ENCODE measurements at regions not wholly inside any gene's neighbourhood (a gene's known extent, or its start where the extent isn't known, plus 50 kb on each side); places are given as distances from the start of the nearest gene placed in this dataset.

DNA sequence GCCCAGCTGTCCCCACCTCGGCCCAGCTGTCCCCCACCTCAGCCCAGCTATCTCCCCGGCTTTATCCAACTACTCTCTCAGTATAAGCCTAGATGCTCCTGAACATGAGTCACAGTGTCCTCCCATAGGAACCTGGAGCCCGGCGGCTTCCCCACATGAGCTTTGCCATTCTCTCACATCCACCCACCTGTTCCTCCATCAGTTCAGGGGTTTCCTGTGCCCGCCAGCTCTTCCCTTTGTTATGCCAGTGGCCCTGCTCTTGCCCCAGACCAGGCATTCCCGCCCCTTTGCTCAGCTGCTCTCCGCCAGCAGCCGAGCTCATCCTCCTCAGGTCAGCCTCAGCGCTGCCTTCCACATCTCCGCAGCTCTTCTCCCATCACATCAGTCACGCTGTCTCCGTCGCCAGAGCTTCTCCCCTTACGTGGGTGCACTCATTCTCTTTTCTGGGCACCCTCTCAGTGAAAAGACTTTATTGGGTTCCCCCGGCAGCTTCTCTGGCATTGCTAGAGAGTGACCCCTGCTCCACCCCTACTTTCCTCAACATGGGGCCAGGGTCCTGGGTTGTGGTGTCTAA, 89.5 kb upstream of the CSF3R start:
- DNase-seq, result no peak

DNA sequence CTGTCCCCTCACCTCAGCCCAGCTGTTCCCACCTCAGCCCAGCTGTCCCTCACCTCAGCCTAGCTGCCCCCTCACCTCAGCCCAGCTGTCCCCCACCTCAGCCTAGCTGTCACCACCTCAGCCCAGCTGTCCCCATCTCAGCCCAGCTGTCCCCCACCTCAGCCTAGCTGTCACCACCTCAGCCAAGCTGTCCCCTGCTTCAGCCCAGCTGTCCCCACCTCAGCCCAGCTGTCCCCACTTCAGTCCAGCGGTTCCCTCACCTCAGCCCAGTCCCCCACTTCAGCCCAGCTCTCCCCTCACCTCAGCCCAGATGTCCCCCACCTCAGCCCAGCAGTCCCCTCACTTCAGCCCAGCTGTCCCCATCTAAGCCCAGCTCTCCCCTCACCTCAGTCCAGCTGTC, 88.4 kb upstream of the CSF3R start:
- no peak for DNase-seq

DNA sequence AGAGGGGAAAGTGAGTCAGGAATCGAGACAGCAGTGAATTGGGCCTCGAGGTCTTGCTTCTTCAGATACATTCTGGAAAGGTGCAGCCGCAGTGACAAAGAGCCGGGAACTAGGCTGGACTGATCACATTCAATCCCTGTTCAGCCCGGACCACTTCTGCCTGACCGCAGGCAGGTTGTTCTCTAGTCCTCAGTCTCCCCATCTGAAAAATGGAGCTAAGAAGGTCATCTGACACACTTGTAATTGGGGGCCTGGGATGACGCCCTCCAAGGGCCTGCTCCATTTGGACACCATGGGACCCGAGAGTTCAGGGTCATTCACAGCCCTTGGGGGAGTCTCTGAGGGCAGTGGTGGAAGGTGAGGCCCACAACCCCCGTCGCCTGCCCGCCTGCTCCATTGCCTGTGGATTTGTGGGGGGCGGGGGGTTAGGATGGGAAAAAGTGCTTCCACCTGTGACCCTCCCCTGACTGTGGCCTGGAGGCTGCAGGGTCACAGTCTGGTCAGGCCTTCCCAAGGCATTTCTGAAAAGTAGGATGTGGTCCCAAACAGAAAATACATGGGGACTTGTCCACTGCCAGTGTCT, 87.9 kb upstream of the CSF3R start:
- DNase-seq, result no peak

DNA sequence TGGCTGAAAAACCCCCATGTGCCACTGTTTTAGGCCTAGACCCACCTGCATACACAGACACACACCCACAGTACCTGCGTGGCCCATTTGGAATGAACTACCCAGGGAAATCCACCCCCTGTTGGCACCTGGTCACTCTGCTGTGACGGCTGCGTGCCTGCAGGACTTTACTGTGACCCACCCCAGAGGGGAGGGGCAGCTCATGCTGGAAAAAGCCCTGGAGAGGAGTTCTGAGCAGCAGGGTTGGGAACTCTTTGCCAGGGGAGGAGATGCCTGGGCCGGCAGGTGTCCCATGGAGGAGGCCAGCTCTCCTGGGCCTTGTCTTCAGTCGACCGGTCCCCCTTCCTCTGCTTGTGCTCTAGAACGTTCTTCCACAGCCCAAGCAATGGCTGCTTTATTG, 87.3 kb upstream of the CSF3R start:
- DNase-seq, result no peak

DNA sequence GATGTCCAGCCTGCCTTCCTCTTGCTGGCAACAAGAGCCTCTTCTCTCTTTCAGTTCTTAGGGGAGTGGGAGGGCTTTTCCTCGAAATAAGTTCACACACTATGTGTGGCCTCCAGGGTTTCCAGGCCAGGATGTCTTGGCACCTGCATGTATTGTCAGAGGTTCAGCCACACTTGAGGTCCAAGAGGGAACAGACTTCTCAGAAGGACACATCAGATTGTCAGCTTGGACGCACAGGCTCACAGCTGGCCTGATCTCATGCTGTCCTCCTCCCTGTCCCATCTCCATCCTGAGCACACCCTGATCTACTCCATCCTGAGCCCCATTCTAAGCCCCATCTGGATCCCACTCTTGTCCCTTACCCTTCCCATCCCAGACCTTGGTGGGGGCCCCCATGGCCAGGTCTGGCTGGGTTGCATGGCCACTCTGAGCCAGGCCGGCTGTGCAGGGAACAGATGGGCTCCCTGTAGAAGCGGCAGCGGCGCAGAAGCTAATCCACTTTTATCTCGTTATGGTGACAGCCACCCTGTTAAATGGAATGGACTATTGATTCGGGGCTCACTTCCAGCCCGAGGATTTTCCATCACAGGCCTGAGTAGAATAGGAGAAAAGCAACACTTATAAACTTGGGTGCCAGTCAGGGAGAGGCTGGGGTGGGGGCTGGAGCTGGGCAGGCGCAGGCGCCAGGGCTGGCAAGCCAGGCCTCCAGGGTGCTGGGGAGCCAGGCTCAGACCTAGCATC, 85.1 kb upstream of the CSF3R start:
- DNase-seq, result no peak

DNA sequence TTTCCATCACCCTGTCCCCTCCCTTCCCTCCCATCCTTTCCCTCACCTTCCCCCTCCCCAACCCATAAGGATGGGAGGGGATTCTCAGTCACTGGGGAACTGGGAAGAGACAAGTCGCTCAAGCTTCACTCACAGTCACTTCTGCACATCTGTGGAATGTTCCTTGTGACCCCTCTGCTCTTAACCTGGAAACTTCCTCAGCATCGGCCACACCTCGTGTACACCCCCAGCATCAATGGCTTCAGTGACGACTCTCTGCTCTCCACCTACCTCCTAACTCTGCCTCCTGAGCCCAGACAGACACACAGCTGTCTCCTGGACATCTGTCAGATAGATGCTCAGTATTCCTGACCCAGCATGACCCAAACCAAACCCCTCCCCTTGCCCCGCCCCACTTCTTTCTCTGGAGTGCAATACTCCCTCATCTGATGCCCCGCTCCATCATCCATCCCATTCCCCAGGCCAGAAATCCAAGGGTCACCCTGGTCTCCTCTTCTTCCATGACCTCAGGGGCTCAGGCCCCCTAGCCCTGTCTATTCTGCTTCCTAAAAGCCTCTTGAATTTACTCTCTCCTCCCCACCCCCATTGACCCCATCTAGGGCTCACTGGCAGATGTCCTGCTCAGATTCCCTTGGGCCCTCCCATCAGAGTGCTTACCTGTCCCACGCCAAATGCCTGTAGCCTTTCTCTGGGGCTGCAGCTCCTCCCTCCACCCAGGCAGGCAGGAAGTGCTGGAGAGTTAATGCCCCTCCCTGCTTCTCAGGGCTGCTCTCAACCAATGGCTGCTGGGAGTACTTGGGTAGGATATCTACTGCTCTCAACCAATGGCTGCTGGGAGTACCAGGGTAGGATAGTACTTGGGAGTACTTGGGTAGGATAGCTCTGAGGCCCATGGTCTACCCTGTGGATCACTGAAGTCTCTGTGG, 83.1 kb upstream of the CSF3R start:
- no peak for DNase-seq

DNA sequence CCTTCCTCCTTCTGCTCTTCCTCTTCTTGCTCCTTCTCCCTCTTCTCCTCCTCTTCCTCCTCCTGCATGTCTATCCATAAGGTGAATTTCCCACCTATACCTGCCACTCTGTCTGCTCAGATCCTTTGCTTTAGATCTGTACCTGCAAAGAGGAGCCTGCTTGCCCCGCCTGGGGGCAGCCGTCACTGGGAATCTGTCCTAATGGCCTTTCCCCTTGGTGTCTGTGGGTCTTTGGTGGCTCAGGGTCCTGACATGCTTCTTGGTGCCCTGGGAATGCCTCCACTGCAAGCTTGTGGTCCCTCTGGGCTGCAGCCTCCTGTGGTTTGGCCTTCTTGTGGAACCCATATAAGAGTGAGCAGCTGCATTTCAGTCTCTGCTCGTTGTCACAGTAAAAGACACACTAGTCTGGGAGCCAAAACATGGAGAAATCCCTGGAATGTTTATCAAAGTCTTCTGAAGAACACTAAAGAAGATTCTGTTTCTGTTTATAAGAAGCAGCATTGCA, 79.5 kb upstream of the CSF3R start:
- no peak for DNase-seq

DNA sequence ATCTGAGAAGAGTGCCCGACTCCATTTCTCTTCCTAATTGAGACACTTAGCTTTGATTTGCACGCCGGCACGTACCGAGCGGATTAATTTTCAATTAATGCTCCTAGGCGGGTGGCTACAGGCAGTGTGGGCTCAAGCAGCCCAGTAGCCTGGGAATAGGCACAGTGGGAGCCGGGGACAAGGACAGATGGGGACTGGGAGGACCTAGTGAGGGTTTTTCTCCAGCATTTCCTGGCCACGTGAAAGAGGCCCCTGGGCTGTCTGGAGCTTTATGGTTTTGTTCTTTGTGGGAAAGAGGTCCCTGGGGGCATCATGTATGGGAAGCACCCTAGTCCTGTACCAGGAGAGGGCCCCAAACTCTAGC, 78.6 kb upstream of the CSF3R start:
- DNase-seq, result no peak

DNA sequence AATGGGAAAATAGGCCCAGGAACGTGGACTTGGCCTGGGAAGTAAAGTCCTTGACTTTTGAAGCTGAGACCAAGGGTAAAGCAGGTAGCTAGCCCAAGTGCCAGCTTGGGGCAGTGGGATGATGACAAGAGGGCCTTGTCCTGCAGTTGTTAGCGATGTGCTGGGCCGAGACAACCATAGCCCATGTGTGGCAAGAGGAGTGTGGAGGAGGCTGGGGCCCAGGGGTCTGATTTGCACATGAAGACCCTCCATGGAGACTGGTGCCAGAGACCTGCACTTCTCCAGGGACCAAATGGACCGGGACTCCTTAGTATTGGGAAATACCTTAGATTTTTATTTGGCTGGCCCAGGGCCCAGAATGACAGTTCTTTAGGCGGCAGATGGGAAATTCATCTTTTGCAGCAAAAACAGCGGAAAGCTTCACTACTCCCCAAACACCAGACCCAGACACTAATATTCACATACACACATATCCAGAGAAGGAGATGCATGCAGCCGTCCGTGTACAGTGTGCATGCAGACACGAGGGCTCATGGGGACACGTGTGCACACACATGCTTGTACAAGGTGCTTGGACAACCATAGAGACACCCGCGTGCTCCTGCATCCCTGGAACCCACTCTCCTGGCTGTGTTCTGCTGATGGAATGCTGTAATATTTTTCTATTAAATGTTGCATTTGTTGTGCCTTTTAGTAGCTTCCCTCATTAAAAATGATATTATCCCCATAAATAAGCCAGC, 78.1 kb upstream of the CSF3R start:
- no peak for DNase-seq

DNA sequence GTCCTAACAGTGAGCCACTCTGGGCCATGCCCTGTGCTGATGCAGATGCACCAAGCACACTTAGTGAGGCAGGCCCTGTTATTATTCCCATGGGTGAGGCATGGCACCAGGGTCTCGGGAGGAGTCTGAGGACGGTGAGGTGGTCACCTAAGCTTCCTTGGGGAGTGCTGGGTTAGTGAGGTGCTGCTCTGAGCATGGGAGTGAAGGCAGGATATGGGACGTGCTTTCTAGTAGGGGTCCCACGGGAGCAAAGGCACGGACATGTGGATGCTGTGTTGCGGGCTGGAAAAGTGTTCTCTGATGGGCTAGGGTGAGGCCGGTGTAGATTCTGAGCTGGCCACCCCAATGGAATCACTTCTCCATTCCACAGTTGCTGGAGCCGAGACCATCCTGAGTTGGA, 77.5 kb upstream of the CSF3R start:
- no peak for DNase-seq

DNA sequence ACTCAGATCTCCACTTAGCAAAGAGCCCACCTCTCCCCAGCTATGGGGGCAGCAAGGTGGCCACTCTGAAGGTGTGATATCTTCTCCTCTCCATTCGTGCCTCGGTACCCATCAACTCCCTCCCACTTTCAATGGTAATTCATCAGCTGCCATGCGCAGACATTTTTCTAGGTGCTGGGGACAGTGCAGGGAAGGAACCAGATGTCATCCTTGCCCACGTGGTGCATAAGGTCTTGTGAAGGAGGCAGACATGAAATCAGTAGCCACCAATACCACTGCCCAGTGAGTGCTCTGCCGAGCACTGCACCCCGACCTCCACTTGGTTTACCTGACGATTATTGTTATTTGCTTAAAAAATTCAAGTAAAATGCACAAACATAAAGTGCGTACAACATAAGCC, 76.3 kb upstream of the CSF3R start:
- no peak for DNase-seq

DNA sequence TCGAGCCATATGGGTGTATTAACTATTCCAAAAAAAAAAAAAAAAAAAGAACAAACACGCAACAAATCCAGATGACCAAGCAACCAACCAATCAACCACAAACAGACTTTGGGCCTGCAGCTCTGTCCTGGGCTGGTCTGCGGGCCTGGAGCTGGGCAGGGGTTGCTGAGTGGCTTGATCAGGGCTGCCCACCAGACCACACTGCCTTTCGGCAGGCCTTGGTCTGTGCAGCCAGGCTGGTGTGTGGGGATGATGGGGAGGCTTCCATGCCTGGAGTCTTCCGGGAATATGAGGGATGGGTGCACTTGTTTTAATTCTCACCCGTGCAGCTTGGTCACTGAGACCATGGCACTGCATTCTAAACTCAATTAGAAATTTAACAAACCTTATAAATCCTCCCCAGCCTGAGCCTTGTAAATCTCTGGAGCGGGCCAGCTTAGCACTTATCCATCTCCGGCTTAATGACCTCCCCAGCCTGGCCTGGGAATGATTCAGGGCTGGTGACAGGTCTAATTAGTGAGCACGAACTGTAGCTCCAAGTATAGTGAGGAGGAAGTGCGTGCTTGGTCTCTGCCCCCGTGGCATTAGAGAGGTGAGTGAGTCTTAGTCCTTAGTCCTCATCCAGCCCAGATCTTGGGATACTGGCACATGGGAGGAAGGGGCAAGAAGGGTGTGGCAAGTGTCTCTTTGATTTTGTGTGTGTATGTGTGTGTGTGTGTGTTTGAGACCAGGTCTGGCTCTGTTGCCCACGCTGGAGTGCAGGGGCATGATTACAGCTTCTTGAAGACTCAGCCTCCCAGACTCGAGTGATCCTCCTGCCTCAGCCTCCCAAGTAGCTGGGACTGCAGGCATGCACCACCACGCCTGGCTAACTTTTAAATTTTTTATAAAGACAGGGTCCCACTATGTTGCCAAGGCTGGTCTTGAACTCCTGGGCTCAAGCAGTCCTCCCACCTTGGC, 74.6 kb upstream of the CSF3R start:
- DNase-seq, result no peak

DNA sequence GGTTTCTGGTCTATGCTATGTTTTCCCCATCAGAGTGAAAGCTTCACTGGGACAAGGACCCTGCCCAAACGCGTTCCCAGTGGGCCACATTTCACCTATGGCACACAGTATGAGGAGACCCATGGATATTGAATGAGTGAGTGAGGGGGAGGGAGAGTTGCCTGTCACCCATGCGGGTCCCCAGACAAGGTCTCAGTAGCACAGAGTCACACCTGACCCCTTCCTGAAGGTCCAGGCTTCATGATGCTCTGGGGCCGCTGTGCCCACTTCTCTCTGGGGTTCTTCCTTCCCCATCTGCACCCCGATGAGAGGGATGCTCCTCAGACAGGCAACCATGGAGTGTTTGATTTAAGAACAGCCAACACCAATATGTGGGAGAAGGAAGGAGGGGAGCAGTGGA, 72.3 kb upstream of the CSF3R start:
- DNase-seq, result no peak

DNA sequence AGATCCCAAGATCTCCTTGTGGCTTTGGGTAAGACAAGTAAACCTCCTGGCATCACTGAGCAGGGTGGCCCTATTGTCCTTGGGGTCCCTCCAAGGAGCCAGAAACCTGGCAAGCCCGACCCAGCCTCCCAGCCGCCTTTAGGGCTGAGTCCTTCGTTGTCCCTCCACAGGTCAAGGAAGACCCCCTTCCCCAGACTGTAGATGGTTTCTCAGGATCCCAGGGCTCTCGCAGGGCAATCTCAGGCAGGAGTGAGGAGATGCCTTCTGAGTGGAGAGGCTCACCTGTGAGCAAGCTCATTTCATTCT, 71.6 kb upstream of the CSF3R start:
- DNase-seq, result no peak

DNA sequence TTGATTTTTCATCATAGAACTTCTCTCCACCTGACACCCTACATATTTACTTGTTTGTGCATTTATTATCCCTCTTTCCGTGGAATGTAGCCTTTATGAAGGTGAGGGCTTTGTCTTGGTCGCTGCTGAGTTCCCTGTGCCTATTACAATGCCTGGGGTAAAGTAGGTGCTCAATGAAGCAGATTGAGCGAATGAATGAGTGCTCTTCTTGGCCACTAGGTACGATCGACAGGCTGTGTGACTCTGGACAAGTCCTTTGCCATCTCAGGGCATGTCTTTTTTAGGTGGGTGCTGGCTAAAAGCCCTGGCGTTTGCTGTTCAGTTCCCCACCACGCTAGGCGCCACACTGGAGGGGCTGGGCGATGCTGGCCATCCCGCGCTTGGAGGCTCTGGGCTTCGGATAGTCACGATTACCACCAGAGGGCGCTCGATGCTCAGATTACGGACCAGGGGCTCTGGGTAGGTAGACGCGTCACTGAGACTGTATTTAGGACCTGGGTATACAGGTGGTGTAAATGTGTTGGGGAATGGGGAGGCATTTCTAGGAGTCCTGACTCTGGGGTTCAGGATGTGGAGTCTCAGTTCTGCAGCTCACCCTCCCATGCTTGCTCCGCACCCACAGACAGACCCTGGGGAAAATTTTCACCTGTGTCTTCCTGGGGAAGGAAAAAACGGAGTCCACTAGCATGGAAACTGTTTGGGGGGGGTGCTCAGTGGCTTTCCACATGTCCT, 71.0 kb upstream of the CSF3R start:
- DNase-seq, result peak; percentile 60

DNA sequence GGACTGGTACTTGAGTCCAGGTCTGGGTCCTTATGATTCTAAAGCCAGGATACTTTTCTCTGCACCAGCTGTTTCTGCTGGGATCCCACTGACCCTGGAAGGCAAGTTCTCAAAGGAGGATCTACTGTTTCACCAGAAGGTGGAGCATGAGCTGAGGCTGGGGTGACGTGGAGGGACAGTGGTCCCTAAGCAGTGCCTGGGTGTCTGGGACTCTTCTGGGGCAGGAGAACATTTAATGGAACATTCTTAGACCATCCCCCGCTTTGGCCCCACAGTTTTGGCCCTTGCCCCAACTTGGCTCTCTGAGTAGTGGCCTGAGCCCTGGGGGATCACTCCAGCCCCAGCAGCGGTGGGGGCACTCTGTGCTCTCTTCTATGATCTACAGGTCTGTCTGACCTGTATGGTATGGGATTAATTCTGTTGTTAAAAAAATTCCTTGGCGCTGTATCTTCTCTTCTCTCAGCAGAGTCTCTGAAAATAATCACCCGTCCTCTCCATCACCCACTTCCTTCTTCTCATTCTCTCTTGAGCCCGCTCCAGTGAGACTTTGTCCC, 60.3 kb upstream of the CSF3R start:
- no peak for DNase-seq

DNA sequence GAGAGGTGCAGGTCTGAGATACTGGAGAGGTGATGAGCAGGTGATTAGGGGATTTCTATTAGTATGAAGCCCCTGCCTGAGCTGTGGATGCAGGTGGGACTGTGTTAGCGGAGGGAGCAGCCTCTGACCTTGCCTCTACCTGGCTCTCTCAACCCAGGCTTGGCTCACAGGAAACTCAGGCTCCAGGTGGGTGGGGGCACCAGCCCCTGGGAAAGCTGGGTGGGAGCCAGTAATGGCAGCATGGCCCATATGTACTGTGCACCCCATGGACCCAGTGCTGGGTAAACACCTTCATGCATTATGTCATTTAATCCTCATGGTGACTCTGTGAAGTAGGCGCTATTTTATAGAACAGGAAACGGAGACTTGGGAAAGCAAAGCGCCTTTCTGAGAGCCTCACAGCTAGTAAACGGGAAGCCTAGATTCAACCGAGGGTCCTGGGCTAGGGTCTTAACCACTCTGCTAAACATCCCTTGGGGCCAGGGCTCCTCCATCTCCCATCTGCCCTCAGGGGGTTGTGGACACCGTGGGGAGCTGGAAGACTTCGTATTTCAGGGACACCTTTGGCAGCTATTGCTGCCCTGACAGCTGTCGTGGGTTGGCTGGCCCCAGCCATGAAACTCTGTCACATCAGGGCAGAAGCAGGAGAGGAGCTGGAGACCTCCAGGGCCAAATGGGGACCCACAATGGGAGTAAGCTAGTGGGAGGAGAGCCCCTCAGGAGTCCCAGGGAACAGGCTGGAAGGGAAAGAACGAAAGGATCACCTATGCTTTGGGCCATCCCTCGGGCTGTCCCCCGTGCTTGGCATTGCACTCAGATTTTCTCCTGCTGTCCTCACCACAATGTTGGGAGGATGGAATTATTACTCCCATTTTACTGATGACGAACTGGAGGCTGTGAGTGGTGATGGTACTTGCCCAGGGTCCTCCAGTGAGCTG, 59.6 kb upstream of the CSF3R start:
- DNase-seq, result no peak

DNA sequence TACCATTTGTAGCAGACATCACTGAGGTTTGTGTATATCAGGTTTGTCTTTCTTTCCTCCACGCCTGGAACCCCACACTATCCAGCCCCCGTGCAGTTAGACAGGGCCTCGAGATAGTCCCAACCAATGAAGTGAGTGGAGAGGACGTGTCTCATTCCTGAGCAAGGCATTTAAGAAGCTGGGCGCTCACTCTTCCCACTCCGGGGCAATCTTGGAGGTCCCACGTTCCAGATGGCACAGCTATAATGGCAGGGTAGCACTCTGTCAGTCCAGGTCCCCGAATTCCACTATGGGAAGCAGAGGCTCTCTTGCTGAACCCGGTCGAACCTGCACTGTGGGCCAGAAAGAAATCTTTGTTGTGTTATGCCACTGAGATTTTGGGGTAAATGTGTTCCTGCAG, 57.3 kb upstream of the CSF3R start:
- no peak for DNase-seq

DNA sequence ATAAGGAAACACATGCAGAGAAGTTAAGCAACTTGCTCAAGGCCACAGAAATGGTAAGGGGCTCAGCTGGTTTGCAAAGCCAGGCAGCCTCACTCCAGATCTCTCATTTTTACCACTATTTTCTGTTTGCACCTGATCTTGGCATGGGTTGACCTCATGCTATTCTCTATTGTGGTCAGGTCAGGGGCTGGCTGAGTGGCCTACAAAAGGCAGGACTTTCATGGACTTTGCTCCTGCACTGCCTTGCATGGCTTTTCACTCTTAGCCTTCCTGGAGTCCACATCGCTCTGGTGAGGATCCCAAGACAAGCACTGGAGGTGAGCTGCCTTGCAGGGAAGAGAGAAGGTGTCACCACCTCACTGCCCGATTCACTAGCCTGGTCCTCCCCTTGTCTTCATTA, 56.8 kb upstream of the CSF3R start:
- DNase-seq, result no peak

DNA sequence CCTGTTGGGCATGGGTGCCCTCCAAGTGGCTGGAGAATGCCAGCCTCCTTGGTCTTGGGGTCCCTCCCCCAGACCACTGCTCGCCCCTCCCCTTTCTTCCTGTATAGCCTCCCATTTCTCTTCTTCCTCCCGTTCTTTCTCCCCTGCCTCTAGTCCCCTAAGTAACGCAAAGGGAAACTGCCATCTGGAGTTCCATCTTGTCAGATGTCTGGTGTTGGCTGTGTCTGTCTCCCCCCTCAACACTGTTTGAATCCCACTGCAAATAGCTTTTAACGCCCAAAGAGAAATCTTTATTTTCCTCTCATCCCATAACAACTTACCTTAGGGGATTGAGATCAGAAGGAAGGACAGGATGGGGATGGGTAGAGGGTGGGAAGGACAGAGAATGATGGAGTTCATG, 55.3 kb upstream of the CSF3R start:
- no peak for DNase-seq
